C4-2B (cell line): ENCODE measurements at regions not wholly inside any gene's neighbourhood (a gene's known extent, or its start where the extent isn't known, plus 50 kb on each side); places are given as distances from the start of the nearest gene placed in this dataset.

Source experiments
- H3K27ac ChIP-seq: fragments of 450-650 bp; 2 replicates; pipeline ENCODE4 v1.5.1; 2017
- ZFX ChIP-seq: fragments of 450-650 bp; IDR thresholded peaks from 2 replicates; pipeline ENCODE4 v1.6.1; 2017
- TF ChIP-seq, protein P1 (sequence below): fragments of 450-650 bp; conservative IDR thresholded peaks from 2 replicates; pipeline ENCODE4 v1.5.1; 2017; ENCODE audit warnings: mild to moderate bottlenecking

GRCh38 chr5:82497242-82497641 is 219.1 kb upstream of the RPS23 start:
- no peak for TF ChIP-seq ZFX
- TF ChIP-seq, protein P1, sequence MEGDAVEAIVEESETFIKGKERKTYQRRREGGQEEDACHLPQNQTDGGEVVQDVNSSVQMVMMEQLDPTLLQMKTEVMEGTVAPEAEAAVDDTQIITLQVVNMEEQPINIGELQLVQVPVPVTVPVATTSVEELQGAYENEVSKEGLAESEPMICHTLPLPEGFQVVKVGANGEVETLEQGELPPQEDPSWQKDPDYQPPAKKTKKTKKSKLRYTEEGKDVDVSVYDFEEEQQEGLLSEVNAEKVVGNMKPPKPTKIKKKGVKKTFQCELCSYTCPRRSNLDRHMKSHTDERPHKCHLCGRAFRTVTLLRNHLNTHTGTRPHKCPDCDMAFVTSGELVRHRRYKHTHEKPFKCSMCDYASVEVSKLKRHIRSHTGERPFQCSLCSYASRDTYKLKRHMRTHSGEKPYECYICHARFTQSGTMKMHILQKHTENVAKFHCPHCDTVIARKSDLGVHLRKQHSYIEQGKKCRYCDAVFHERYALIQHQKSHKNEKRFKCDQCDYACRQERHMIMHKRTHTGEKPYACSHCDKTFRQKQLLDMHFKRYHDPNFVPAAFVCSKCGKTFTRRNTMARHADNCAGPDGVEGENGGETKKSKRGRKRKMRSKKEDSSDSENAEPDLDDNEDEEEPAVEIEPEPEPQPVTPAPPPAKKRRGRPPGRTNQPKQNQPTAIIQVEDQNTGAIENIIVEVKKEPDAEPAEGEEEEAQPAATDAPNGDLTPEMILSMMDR, result no peak
- no peak overlapping the region for H3K27ac ChIP-seq

DNA sequence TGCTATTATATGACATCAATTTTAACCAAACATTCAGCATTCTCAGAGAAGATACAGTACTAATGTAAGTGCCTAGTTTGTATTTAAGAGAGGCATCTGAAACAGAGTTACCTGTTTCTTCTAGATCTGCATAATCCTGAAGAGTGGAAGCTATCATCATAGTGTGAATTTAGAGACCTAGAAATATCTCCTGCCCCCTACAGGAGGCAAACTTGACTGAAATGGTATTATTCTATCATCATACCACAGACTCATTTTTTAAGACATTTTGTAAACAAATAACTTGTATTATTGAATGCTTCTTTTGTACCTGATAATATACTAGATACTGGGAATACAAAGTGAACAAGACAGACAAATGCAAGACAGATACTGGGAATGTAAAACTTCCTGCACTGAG is 216.8 kb upstream of the RPS23 start:
- no peak overlapping the region for H3K27ac ChIP-seq
- TF ChIP-seq ZFX, result no peak
- TF ChIP-seq, protein P1, result peak; percentile 34

DNA sequence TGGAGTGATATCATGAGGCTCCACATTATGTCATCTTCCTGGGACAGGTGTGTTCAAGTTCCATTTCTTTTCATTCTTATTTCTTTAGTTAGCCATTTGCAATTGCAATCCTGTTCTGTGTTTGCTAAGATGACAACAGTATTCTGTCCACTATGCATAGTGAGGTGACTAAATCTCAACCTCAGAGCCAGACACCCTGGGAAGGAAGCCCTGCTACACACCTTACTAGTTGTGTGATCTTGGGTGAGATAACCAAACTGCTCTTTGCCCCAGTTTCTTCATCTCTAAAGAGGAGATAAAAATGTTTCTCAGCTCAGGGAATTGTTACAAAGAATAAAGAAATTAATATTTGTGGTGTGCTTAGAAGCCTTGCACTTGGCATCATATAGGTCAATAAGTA is 215.1 kb upstream of the RPS23 start:
- no peak for TF ChIP-seq ZFX
- TF ChIP-seq, protein P1, result no peak
- no peak overlapping the region for H3K27ac ChIP-seq

DNA sequence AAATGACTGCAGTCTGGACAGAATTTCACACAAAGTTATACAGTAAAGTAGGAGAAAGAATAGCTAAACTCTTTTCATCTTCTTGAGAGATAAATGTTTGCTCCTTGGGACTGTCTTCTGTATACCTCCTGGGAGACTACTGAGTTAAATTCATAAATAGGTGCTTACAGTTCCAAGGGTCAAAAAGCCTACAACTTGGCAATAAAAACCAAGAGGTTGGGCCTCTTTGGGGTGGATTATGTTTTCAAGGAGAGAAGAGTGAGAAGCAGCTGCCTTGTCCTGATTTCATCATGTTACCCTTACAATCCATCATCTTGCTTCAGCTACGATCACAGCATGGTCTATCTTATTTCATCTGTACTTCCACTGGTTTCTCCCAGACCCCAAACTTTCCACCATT is 213.2 kb upstream of the RPS23 start:
- H3K27ac ChIP-seq, result no peak overlapping the region
- TF ChIP-seq, protein P1, result no peak
- TF ChIP-seq ZFX, result no peak

DNA sequence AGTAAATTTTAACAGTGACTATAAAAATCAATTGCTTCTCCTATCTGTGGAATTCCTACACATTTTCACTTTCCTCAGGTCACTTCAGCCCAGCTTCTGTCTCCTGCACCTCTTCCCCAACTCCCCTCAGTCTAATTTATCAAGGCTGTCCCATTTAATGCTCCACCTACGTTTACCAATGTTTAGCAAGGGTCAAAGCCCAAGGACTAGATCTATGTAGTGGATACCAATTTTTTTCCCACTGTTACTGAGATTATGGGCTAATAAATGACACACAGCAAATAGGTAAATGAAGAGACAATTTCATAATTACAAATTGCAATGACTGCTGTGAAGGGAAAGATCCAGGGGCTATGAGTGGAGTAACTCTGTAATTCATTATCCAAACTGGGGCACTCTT is 211.5 kb upstream of the RPS23 start:
- H3K27ac ChIP-seq, result no peak overlapping the region
- TF ChIP-seq, protein P1, result no peak
- TF ChIP-seq ZFX, result no peak

DNA sequence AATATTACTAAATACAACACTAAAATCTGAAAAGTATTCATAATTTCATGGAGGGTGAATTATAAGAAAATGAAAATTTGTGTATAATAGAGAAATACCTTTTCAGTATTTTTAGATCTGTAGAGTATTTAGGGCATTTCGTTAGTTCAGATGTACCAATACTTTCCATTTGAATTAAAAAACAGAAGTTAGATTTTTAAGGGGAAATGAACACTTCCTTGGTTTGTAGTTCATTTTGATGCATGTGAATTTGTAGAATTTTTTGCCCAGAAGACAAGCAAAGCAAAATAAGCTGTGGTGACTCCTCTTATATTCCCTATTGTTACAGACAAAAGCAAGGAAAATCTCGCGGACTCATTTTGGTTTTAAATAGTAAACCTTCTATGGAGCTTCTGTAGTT is 209.0 kb upstream of the RPS23 start:
- no peak overlapping the region for H3K27ac ChIP-seq
- no peak for TF ChIP-seq ZFX
- TF ChIP-seq, protein P1, result no peak

DNA sequence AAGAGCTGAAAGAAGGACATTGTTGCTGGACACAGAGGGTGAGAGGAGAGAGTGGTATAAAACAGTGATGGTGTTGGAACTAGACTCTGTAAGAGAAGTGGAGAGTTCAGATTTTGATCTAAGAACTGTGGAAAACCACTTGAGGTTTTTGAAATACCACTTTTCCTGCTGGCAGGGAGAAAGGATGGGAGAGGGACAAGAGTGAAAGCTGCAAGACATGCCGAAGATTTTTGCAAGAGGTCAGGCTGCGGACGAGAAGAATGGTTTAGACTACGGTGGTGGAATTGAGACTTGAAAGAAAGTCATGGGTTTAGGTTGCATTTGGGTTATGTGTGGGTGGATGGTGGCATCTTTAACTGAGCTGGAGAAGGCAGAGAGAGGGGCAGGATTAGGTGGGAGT is 202.2 kb upstream of the RPS23 start:
- H3K27ac ChIP-seq, result no peak overlapping the region
- no peak for TF ChIP-seq ZFX
- TF ChIP-seq, protein P1, result no peak

DNA sequence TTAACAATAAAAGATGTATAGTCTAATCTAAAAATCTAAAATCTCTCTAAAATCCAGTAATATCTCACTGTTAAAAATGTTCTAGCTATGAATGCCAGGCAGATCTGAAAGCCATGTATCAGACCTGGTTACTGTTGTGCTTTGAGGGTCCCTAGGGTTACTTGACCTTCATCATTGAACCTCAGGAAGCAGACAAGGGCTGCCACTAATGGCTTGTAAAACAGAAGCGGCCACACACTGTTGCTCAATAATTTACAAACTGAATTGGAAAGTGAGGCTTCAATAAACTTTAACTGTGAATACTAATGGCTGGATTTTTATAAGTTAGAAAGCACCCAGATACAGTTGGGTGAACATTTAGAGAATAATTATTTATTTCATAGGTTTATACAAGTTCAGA is 198.0 kb upstream of the RPS23 start:
- TF ChIP-seq, protein P1, result no peak
- TF ChIP-seq ZFX, result no peak
- no peak overlapping the region for H3K27ac ChIP-seq
